ENCODE measurements at regions not wholly inside any gene's neighbourhood (a gene's known extent, or its start where the extent isn't known, plus 50 kb on each side); places are given as distances from the start of the nearest gene placed in this dataset.

DNA sequence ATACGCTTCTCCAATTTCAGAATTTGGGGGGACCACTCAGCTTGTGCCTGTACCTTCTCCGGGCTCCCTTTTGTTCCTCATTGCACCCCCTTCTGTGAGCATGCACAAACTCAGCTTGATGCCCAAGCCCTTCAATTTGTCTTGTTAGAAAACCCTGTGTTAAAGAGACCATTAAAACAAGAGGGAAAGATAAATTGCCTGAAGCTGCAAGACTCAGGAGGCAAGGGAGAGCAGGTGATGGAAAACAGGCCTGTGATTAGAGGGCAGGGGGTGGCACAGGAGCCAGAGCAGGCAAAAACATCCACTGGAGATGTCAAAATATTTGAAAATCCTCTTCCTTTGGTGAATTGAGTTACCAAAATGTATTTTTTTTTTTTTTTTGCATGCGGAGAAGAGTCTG is 121.7 kb downstream of the MIAT start:
- no peak for DNase-seq (ENCODE audit: low spot score)
- no peak for ATAC-seq (ENCODE audit: low FRiP score)
- TF ChIP-seq, protein P1, sequence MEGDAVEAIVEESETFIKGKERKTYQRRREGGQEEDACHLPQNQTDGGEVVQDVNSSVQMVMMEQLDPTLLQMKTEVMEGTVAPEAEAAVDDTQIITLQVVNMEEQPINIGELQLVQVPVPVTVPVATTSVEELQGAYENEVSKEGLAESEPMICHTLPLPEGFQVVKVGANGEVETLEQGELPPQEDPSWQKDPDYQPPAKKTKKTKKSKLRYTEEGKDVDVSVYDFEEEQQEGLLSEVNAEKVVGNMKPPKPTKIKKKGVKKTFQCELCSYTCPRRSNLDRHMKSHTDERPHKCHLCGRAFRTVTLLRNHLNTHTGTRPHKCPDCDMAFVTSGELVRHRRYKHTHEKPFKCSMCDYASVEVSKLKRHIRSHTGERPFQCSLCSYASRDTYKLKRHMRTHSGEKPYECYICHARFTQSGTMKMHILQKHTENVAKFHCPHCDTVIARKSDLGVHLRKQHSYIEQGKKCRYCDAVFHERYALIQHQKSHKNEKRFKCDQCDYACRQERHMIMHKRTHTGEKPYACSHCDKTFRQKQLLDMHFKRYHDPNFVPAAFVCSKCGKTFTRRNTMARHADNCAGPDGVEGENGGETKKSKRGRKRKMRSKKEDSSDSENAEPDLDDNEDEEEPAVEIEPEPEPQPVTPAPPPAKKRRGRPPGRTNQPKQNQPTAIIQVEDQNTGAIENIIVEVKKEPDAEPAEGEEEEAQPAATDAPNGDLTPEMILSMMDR (IDR thresholded peaks at IDR 0.05), result no peak

DNA sequence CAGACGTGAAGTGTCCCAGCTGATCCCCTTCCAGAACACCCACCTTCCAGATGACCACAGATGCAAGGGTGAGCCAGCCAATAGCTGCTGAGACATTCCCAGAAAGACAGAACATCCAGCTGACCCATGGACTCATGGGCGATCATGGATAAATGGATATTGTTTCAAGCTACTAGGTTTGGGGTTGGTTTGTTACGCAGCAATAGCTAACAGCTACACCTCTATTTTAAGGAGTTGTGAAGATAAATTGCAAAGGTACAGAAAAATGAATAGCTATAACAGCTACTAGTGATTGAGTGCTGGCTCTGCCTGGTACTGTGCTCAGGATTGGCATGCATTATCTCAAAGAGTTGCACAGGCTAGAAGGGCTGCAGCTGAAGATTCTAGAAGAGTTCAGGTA is 122.5 kb downstream of the MIAT start:
- DNase-seq (ENCODE audit: low spot score) (no peak), ATAC-seq (ENCODE audit: low FRiP score) (no peak)
- TF ChIP-seq, protein P1 (IDR thresholded peaks at IDR 0.05), result no peak

DNA sequence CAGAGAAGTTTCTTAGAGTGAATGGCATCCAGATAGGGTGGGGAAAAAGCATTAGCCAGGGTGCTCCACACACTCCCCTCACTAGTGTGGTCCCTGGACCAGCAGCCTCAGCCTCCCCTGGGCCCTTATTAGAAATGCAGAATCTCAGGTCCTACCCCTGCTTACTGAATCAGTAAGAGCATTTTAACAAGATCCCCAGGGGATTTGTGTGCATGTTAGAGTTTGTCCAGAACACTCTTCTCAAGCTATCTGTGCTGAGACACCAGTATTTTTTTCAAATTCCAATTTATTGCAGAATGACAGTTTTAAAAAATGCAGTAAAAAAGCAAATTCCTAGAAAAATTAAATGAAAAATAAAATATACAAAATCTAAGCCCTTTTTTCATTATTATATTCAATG is 123.1 kb downstream of the MIAT start:
- TF ChIP-seq, protein P1 (IDR thresholded peaks at IDR 0.05), result no peak
- DNase-seq (ENCODE audit: low spot score) (no peak), ATAC-seq (ENCODE audit: low FRiP score) (no peak)

DNA sequence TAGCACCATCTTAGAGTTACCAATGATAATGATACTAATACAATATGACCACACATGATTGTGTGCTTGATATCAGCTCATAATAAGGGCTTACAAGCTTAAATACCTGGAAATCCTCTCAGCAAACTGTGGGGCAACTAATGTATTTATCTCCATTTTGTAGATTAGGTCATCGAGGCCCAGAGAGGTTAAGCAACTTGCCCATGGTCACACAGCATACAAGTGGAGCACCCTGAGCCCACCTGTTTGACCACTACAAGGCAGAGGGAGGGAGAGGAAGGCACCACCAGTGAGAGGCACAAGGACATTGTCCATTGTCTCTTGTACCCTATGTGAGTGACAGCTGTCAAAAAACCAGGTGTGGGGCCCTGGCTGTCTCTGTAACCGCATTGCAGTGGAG is 123.7 kb downstream of the MIAT start:
- TF ChIP-seq, protein P1 (IDR thresholded peaks at IDR 0.05), result no peak
- ATAC-seq (ENCODE audit: low FRiP score) (no peak), DNase-seq (ENCODE audit: low spot score) (no peak)

DNA sequence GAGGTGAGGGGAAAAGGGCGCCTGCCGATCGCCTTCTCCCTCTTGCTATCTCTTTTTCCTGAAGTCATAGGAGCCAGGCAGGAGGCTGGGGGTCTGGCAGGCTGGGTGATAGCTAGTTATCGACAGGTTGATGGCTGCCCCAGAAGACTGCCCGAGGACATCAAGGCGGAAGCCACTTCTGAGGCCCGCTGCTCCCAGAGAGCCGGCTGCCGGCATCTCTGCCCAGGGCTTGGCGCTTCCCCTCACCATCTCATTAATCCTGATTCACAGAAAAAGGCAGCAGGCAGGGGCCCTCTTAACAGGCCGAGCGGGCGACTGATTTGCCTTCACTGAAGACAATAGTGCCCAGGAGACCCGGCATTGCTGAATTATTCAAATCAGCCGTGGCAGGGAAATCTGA is 124.2 kb downstream of the MIAT start:
- ATAC-seq (ENCODE audit: low FRiP score), result no peak
- DNase-seq (ENCODE audit: low spot score), result no peak
- TF ChIP-seq, protein P1 (IDR thresholded peaks at IDR 0.05), result no peak

DNA sequence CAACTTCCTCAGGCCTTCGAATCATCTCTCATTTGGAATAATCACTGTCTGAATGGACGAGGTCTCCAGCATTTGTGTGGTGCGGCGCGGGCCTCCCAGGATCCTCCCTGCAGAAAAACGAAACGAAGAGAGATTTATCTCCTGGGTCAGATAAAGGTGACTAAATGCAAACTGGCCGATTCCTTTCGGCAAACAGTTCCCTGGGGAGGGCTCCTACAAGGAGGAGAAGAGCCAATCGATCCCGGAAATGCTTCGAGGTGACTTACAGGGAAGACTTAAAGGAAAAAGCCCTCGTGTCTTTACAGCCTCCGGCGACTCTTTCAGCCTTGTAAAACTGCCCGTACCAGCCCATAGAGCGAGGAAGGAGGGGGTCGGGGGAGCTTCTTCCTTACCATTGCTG is 126.5 kb downstream of the MIAT start:
- TF ChIP-seq, protein P1 (IDR thresholded peaks at IDR 0.05), result no peak
- DNase-seq (ENCODE audit: low spot score) (no peak), ATAC-seq (ENCODE audit: low FRiP score) (no peak)

DNA sequence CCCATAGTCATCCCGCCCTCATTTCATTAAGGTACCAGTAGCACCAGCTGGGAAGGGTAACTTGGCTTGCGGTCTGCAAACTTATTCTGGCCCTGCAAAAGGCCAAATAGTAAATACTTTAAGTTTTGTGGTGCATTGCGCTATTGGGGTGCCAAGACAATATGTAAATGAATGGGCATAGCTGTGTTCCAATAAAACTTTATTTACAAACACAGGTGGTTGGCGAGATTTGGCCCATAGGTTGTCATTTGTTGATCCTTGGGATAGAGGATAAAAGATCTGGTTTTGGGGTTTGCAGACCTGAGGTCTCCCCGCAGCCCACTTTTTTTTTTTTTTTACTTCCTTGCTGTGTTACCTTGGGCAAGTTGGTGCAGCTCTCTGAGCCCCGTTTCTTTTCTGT is 127.4 kb downstream of the MIAT start:
- TF ChIP-seq, protein P1 (IDR thresholded peaks at IDR 0.05), result no peak

More for the DNA sequence above, 127.4 kb downstream of the MIAT start:
- no peak for DNase-seq (ENCODE audit: low spot score)
- no peak for ATAC-seq (ENCODE audit: low FRiP score)
